OCI-LY3 (cell line): ENCODE measurements at regions not wholly inside any gene's neighbourhood (a gene's known extent, or its start where the extent isn't known, plus 50 kb on each side); places are given as distances from the start of the nearest gene placed in this dataset.

Experiments
- H2AFZ ChIP-seq: fragments of 200-600, 300-600 bp; shearing (Covaris generic); 2 replicates; pipeline ENCODE4 v1.6.0; 2014; ENCODE audit warnings: antibody characterized with exemption, low read depth, low read length
- H3K27ac ChIP-seq: fragments of 200-600, 300-600 bp; sonication (generic); 2 replicates; pipeline ENCODE4 v1.5.1; 2014; ENCODE audit warnings: mild to moderate bottlenecking, low read length, moderate library complexity, mixed read lengths
- H3K27me3 ChIP-seq: fragments of 200-600, 300-600 bp; sonication (generic); 2 replicates; pipeline ENCODE4 v1.6.1; 2014; ENCODE audit warnings: low read depth, low read length, mixed read lengths
- H3K36me3 ChIP-seq: fragments of 200-600, 300-600 bp; sonication (generic); replicated peaks from 2 replicates; pipeline ENCODE3; 2014; ENCODE audit warnings: low read depth, low read length, mixed read lengths
- H3K4me1 ChIP-seq: fragments of 300-600, 200-600 bp; sonication (generic); 2 replicates; pipeline ENCODE4 v1.6.1; 2014; ENCODE audit warnings: low read length, mixed read lengths
- H3K4me2 ChIP-seq: fragments of 200-600, 300-600 bp; sonication (generic); 2 replicates; pipeline ENCODE4 v1.6.1; 2014; ENCODE audit warnings: low read length, mixed read lengths
- H3K4me3 ChIP-seq: fragments of 300-600, 200-600 bp; sonication (generic); 2 replicates; pipeline ENCODE4 v1.5.1; 2014; ENCODE audit warnings: antibody characterized with exemption, mild to moderate bottlenecking, low read length, moderate library complexity
- H3K79me2 ChIP-seq: fragments of 300-600, 200-600 bp; shearing (Covaris generic); 2 replicates; pipeline ENCODE4 v1.6.1; 2014; ENCODE audit warnings: mild to moderate bottlenecking, low read length, mixed read lengths
- H3K9ac ChIP-seq: fragments of 300-600, 200-600 bp; shearing (Covaris generic); 2 replicates; pipeline ENCODE4 v1.6.0; 2014; ENCODE audit warnings: mild to moderate bottlenecking, low read length, moderate library complexity
- H3K9me3 ChIP-seq: fragments of 200-600, 300-600 bp; shearing (Covaris generic); 2 replicates; pipeline ENCODE4 v1.6.1; 2014; ENCODE audit warnings: low read length, mixed read lengths; ENCODE audit not compliant: insufficient read depth
- H4K20me1 ChIP-seq: fragments of 200-600, 300-600 bp; sonication (generic); 2 replicates; pipeline ENCODE4 v1.6.1; 2016; ENCODE audit warnings: low read length, mixed read lengths; ENCODE audit not compliant: insufficient read depth
- CTCF ChIP-seq: fragments of 200-600, 300-600 bp; sonication (generic); IDR thresholded peaks from 2 replicates; pipeline ENCODE4 v1.5.1; 2014; ENCODE audit warnings: antibody characterized with exemption, low read length, low read depth
- EZH2phosphoT487 ChIP-seq: fragments of 200-600 bp; shearing (Covaris generic); IDR thresholded peaks from 2 replicates; pipeline ENCODE4 v1.6.1; 2018; ENCODE audit warnings: antibody characterized with exemption, mixed run types, low read depth

- Histone ChIP-seq H3K79me2 (no peaks in the 10 kb centered on the region), H4K20me1 (no peaks in the 10 kb centered on the region), H3K27me3 (no peaks in the 10 kb centered on the region), H3K4me1 (peaks cover 7% of the 10 kb centered on the region), H3K4me2 (no peak overlapping the region), H3K27ac (no peak overlapping the region), H3K9ac (no peak overlapping the region), H2AFZ (no peak overlapping the region), H3K4me3 (no peak overlapping the region), H3K9me3 (no peaks in the 10 kb centered on the region), H3K36me3 (no peaks in the 10 kb centered on the region)
- TF ChIP-seq EZH2phosphoT487 (no peak), CTCF (no peak)
These were observed 410.4 kb upstream of the TRAM1L1 start for GRCh38 chr4:117495802-117496201.

- no peak overlapping the region for H2AFZ ChIP-seq
- H4K20me1 ChIP-seq: no peaks in the 10 kb centered on the region
- H3K4me1 ChIP-seq: no peaks in the 10 kb centered on the region
- no peak for TF ChIP-seq CTCF
- TF ChIP-seq EZH2phosphoT487: no peak
- H3K36me3 ChIP-seq: no peaks in the 10 kb centered on the region
- no peak overlapping the region for H3K9ac ChIP-seq
- no peaks in the 10 kb centered on the region for H3K9me3 ChIP-seq
- H3K4me2 ChIP-seq: no peak overlapping the region
- H3K79me2 ChIP-seq: no peaks in the 10 kb centered on the region
- H3K4me3 ChIP-seq: no peak overlapping the region
- no peak overlapping the region for H3K27ac ChIP-seq
- H3K27me3 ChIP-seq: no peaks in the 10 kb centered on the region
These were observed 427.0 kb upstream of the TRAM1L1 start for GRCh38 chr4:117512414-117512813.

- Histone ChIP-seq H2AFZ (no peak overlapping the region), H3K4me1 (no peaks in the 10 kb centered on the region), H3K4me2 (no peak overlapping the region), H3K36me3 (no peaks in the 10 kb centered on the region), H3K9me3 (no peaks in the 10 kb centered on the region), H3K4me3 (no peak overlapping the region), H3K27ac (no peak overlapping the region), H4K20me1 (no peaks in the 10 kb centered on the region), H3K9ac (no peak overlapping the region), H3K79me2 (no peaks in the 10 kb centered on the region), H3K27me3 (no peaks in the 10 kb centered on the region)
- no peak for TF ChIP-seq CTCF
- TF ChIP-seq EZH2phosphoT487: no peak
These were observed 429.2 kb upstream of the TRAM1L1 start for GRCh38 chr4:117514391-117515175.

- TF ChIP-seq EZH2phosphoT487 (no peak), CTCF (no peak)
- H4K20me1 ChIP-seq: no peaks in the 10 kb centered on the region
- no peaks in the 10 kb centered on the region for H3K79me2 ChIP-seq
- no peaks in the 10 kb centered on the region for H3K27me3 ChIP-seq
- H3K27ac ChIP-seq: no peak overlapping the region
- H3K4me2 ChIP-seq: no peak overlapping the region
- H2AFZ ChIP-seq: no peak overlapping the region
- no peaks in the 10 kb centered on the region for H3K4me1 ChIP-seq
- no peaks in the 10 kb centered on the region for H3K36me3 ChIP-seq
- H3K9ac ChIP-seq: no peak overlapping the region
- H3K9me3 ChIP-seq: no peaks in the 10 kb centered on the region
- H3K4me3 ChIP-seq: no peak overlapping the region
These were observed 430.5 kb upstream of the TRAM1L1 start for GRCh38 chr4:117515921-117516320.
